GM23338 (cell line): ENCODE measurements at regions not wholly inside any gene's neighbourhood (a gene's known extent, or its start where the extent isn't known, plus 50 kb on each side); places are given as distances from the start of the nearest gene placed in this dataset.

ENCODE experiments used
- ATAC-seq: fragments of 200-7000 bp; cut with Tn5 transposase; 3 replicates; pipeline ENCODE4 v1.9.1; 2020
- DNase-seq: peaks from one replicate; pipeline ENCODE4 v3.0.0-alpha.2; 2015; ENCODE audit warnings: low spot score
- H2AFZ ChIP-seq: fragments of 200-600 bp; sonication (generic); 2 replicates; pipeline ENCODE4 v1.8.0; 2016; ENCODE audit warnings: antibody characterized with exemption, mild to moderate bottlenecking, moderate library complexity
- H3F3A ChIP-seq: fragments of 200-600 bp; sonication (generic); replicated peaks from 2 replicates; pipeline ENCODE4 v1.8.0; 2017; ENCODE audit warnings: antibody characterized with exemption, mixed run types, low read depth
- H3K27ac ChIP-seq: fragments of 200-600 bp; sonication (generic); 2 replicates; pipeline ENCODE4 v1.6.1; 2016; ENCODE audit warnings: low read depth
- H3K27me3 ChIP-seq: fragments of 200-600 bp; sonication (generic); 2 replicates; pipeline ENCODE4 v1.8.0; 2016; ENCODE audit warnings: mild to moderate bottlenecking, mixed run types, moderate library complexity; ENCODE audit not compliant: insufficient read depth
- H3K36me3 ChIP-seq: fragments of 200-600 bp; sonication (generic); 2 replicates; pipeline ENCODE4 v1.8.0; 2016; ENCODE audit warnings: mild to moderate bottlenecking; ENCODE audit not compliant: insufficient read depth
- H3K4me1 ChIP-seq: fragments of 200-600 bp; sonication (generic); 2 replicates; pipeline ENCODE4 v1.8.0; 2016; ENCODE audit warnings: mild to moderate bottlenecking, moderate library complexity; ENCODE audit not compliant: insufficient read depth
- H3K4me2 ChIP-seq: fragments of 200-600 bp; sonication (generic); 2 replicates; pipeline ENCODE4 v1.7.1; 2017; ENCODE audit warnings: mixed run types
- H3K4me3 ChIP-seq: fragments of 200-600 bp; sonication (generic); 2 replicates; pipeline ENCODE4 v1.6.1; 2016; ENCODE audit warnings: mixed run types
- H3K79me2 ChIP-seq: fragments of 200-600 bp; sonication (generic); replicated peaks from 2 replicates; pipeline ENCODE4 v1.8.0; 2017; ENCODE audit warnings: mild to moderate bottlenecking; ENCODE audit not compliant: insufficient read depth
- H3K9me2 ChIP-seq: fragments of 200-600 bp; sonication (generic); 2 replicates; pipeline ENCODE4 v1.8.0; 2017; ENCODE audit not compliant: insufficient read depth
- H4K20me1 ChIP-seq: fragments of 200-600 bp; sonication (generic); replicated peaks from 2 replicates; pipeline ENCODE4 v1.8.0; 2017; ENCODE audit warnings: mild to moderate bottlenecking; ENCODE audit not compliant: insufficient read depth
- H3K27ac Mint-ChIP-seq: 2 replicates; pipeline ENCODE4 v1.8.0; 2020; ENCODE audit warnings: inconsistent platforms, mild to moderate bottlenecking, moderate library complexity, mixed read lengths
- H3K27me3 Mint-ChIP-seq: 3 replicates; pipeline ENCODE4 v1.8.0; 2022; ENCODE audit warnings: low read depth, mild to moderate bottlenecking, moderate library complexity, mixed read lengths, inconsistent platforms; ENCODE audit not compliant: insufficient read depth, poor library complexity
- H3K36me3 Mint-ChIP-seq: 3 replicates; pipeline ENCODE4 v1.8.0; 2021; ENCODE audit warnings: low read depth, mild to moderate bottlenecking, inconsistent platforms, moderate library complexity, mixed read lengths
- H3K4me1 Mint-ChIP-seq: 3 replicates; pipeline ENCODE4 v1.8.0; 2020; ENCODE audit warnings: mild to moderate bottlenecking, inconsistent platforms, mixed read lengths
- H3K4me3 Mint-ChIP-seq: 3 replicates; pipeline ENCODE4 v1.8.0; 2021; ENCODE audit warnings: moderate library complexity, mild to moderate bottlenecking, inconsistent platforms, mixed read lengths
- H3K9me3 Mint-ChIP-seq: 3 replicates; pipeline ENCODE4 v1.8.0; 2020; ENCODE audit warnings: moderate library complexity, mild to moderate bottlenecking, inconsistent platforms, mixed read lengths
- EZH2phosphoT487 ChIP-seq: fragments of 200-600 bp; sonication (generic); IDR thresholded peaks from one replicate; pipeline ENCODE4 v1.8.1; 2018; ENCODE audit warnings: antibody characterized with exemption; ENCODE audit not compliant: unreplicated experiment
- JUNB ChIP-seq: IDR thresholded peaks from one replicate; pipeline ENCODE4 v1.6.1; 2016; ENCODE audit warnings: antibody characterized with exemption; ENCODE audit not compliant: unreplicated experiment
- TF ChIP-seq, protein P1 (sequence below): IDR thresholded peaks from one replicate; pipeline ENCODE4 v1.6.1; 2018; ENCODE audit warnings: antibody characterized with exemption; ENCODE audit not compliant: unreplicated experiment
- TF ChIP-seq, protein P2 (sequence below): IDR thresholded peaks from 2 replicates; pipeline ENCODE4 v1.6.1; 2016; ENCODE audit warnings: antibody characterized with exemption
- TF ChIP-seq, protein P3 (sequence below): fragments of 250-450 bp; sonication (Bioruptor Pico); IDR thresholded peaks from 2 replicates; pipeline ENCODE4 v1.5.0; 2020; ENCODE audit warnings: mild to moderate bottlenecking, moderate library complexity

DNA sequence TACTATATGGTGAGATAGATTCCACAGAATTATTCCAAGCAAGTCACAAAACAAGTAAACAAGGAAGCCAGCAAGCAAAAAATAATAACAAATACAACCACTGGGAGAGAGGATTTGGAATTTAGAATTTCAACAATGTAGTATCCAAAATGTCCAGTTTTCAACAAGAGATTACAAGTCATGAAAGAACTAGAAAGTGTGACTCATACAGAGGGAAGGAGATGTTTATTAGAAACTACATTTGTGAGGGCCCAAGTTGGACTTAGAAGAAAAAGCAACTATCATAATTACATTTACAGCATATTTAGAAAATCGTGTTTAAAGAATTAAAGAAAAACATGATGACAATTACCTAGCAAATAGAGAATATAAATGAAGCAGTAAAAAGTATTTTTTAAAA, 494.6 kb upstream of the ID4 start (continued):
- TF ChIP-seq, protein P1, sequence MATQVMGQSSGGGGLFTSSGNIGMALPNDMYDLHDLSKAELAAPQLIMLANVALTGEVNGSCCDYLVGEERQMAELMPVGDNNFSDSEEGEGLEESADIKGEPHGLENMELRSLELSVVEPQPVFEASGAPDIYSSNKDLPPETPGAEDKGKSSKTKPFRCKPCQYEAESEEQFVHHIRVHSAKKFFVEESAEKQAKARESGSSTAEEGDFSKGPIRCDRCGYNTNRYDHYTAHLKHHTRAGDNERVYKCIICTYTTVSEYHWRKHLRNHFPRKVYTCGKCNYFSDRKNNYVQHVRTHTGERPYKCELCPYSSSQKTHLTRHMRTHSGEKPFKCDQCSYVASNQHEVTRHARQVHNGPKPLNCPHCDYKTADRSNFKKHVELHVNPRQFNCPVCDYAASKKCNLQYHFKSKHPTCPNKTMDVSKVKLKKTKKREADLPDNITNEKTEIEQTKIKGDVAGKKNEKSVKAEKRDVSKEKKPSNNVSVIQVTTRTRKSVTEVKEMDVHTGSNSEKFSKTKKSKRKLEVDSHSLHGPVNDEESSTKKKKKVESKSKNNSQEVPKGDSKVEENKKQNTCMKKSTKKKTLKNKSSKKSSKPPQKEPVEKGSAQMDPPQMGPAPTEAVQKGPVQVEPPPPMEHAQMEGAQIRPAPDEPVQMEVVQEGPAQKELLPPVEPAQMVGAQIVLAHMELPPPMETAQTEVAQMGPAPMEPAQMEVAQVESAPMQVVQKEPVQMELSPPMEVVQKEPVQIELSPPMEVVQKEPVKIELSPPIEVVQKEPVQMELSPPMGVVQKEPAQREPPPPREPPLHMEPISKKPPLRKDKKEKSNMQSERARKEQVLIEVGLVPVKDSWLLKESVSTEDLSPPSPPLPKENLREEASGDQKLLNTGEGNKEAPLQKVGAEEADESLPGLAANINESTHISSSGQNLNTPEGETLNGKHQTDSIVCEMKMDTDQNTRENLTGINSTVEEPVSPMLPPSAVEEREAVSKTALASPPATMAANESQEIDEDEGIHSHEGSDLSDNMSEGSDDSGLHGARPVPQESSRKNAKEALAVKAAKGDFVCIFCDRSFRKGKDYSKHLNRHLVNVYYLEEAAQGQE, result no peak
- no peak for TF ChIP-seq EZH2phosphoT487
- no peak for TF ChIP-seq JUNB
- TF ChIP-seq, protein P2, sequence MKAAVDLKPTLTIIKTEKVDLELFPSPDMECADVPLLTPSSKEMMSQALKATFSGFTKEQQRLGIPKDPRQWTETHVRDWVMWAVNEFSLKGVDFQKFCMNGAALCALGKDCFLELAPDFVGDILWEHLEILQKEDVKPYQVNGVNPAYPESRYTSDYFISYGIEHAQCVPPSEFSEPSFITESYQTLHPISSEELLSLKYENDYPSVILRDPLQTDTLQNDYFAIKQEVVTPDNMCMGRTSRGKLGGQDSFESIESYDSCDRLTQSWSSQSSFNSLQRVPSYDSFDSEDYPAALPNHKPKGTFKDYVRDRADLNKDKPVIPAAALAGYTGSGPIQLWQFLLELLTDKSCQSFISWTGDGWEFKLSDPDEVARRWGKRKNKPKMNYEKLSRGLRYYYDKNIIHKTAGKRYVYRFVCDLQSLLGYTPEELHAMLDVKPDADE, result no peak

DNA sequence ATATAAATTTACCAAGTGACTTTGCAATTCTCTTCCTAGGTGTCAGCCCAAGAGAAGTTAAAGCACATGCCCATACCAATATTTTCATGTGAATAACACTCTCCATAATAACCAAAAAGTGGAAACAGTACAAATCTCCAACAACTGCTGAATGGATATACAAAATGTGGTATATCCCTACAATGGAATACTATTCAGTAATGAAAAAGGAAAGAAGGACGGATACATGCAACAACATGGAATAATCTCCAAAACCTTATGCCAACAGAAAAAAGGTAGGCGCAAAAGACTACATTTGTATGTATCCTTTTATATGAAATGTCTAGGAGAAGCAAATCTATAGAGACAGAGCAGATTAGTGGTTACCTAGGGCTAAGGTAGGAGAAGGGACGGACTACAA, 487.7 kb upstream of the ID4 start:
- TF ChIP-seq, protein P3, sequence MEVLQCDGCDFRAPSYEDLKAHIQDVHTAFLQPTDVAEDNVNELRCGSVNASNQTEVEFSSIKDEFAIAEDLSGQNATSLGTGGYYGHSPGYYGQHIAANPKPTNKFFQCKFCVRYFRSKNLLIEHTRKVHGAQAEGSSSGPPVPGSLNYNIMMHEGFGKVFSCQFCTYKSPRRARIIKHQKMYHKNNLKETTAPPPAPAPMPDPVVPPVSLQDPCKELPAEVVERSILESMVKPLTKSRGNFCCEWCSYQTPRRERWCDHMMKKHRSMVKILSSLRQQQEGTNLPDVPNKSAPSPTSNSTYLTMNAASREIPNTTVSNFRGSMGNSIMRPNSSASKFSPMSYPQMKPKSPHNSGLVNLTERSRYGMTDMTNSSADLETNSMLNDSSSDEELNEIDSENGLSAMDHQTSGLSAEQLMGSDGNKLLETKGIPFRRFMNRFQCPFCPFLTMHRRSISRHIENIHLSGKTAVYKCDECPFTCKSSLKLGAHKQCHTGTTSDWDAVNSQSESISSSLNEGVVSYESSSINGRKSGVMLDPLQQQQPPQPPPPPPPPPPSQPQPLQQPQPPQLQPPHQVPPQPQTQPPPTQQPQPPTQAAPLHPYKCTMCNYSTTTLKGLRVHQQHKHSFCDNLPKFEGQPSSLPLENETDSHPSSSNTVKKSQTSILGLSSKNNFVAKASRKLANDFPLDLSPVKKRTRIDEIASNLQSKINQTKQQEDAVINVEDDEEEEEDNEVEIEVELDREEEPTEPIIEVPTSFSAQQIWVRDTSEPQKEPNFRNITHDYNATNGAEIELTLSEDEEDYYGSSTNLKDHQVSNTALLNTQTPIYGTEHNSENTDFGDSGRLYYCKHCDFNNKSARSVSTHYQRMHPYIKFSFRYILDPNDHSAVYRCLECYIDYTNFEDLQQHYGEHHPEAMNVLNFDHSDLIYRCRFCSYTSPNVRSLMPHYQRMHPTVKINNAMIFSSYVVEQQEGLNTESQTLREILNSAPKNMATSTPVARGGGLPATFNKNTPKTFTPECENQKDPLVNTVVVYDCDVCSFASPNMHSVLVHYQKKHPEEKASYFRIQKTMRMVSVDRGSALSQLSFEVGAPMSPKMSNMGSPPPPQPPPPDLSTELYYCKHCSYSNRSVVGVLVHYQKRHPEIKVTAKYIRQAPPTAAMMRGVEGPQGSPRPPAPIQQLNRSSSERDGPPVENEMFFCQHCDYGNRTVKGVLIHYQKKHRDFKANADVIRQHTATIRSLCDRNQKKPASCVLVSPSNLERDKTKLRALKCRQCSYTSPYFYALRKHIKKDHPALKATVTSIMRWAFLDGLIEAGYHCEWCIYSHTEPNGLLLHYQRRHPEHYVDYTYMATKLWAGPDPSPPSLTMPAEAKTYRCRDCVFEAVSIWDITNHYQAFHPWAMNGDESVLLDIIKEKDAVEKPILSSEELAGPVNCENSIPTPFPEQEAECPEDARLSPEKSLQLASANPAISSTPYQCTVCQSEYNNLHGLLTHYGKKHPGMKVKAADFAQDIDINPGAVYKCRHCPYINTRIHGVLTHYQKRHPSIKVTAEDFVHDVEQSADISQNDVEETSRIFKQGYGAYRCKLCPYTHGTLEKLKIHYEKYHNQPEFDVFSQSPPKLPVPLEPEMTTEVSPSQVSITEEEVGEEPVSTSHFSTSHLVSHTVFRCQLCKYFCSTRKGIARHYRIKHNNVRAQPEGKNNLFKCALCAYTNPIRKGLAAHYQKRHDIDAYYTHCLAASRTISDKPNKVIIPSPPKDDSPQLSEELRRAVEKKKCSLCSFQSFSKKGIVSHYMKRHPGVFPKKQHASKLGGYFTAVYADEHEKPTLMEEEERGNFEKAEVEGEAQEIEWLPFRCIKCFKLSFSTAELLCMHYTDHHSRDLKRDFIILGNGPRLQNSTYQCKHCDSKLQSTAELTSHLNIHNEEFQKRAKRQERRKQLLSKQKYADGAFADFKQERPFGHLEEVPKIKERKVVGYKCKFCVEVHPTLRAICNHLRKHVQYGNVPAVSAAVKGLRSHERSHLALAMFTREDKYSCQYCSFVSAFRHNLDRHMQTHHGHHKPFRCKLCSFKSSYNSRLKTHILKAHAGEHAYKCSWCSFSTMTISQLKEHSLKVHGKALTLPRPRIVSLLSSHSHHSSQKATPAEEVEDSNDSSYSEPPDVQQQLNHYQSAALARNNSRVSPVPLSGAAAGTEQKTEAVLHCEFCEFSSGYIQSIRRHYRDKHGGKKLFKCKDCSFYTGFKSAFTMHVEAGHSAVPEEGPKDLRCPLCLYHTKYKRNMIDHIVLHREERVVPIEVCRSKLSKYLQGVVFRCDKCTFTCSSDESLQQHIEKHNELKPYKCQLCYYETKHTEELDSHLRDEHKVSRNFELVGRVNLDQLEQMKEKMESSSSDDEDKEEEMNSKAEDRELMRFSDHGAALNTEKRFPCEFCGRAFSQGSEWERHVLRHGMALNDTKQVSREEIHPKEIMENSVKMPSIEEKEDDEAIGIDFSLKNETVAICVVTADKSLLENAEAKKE, result no peak
- ATAC-seq (no peak), DNase-seq (no peak)
- no peaks in the 10 kb centered on the region for H3K27me3 ChIP-seq
- no peaks in the 10 kb centered on the region for H3K4me1 ChIP-seq
- no peak overlapping the region for H3K4me2 ChIP-seq
- Mint-ChIP-seq H3K27me3 (no peaks in the 10 kb centered on the region), H3K4me1 (no peaks in the 10 kb centered on the region), H3K9me3 (peaks cover 17% of the 10 kb centered on the region), H3K36me3 (peaks cover 19% of the 10 kb centered on the region; the same call in 2 of the 3 replicates), H3K27ac (no peak overlapping the region), H3K4me3 (no peak overlapping the region)
- no peak overlapping the region for H3K27ac ChIP-seq
- 0 out of 2 replicates have a peak, but pooled peaks cover 4% of the 10 kb centered on the region for H3K9me2 ChIP-seq
- H3F3A ChIP-seq, result no peaks in the 10 kb centered on the region
- no peak overlapping the region for H3K4me3 ChIP-seq
- H4K20me1 ChIP-seq, result no peaks in the 10 kb centered on the region
- no peaks in the 10 kb centered on the region for H3K79me2 ChIP-seq
- no peak overlapping the region for H2AFZ ChIP-seq
- no peaks in the 10 kb centered on the region for H3K36me3 ChIP-seq
